CD4-positive, alpha-beta T cell treated with Interleukin-17A for 4 hours (primary cell): ENCODE measurements at regions not wholly inside any gene's neighbourhood (a gene's known extent, or its start where the extent isn't known, plus 50 kb on each side); places are given as distances from the start of the nearest gene placed in this dataset.

ENCODE experiments used
- DNase-seq: peaks from one replicate; pipeline ENCODE4 v3.0.0-alpha.2; 2020; ENCODE audit warnings: mixed read lengths

DNA sequence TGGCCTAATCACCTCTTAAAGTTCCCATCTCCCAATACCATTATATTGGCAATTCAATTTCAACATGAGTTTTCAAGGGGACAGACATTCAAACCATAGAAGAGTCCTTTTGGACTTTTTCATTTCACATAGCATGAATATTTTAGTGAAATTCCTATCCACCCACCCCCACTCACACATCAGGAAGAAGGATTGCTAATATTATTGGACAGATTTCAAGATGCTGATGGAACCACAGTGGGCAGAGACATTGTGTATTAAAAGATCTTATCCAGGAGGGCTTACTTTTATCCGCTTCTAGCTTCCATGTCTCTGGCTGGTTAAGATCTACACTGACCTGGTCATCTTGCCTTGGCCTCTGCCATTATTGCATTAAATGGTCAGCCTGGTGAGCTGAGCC, 297.4 kb upstream of the ACVR2A start:
- no peak for DNase-seq

DNA sequence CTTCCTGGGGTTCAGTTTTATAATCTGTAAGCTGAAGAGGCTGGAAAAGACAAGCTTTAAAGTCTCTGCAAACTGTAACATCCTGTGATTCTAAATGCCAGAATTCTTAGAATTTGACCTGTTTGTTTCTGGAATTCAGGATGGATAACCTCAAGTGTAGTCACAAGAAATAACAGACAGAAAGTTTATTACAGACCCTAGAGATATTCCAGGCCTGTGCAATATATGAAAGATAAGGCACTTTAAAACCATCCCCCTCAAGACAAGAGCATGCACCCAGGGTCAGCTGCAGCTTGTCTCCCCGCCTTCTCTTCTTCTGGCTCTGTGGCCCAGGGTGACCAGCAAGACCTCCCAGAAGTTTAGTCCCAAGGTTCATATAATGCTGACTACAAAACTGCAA, 298.7 kb upstream of the ACVR2A start:
- DNase-seq = no peak

DNA sequence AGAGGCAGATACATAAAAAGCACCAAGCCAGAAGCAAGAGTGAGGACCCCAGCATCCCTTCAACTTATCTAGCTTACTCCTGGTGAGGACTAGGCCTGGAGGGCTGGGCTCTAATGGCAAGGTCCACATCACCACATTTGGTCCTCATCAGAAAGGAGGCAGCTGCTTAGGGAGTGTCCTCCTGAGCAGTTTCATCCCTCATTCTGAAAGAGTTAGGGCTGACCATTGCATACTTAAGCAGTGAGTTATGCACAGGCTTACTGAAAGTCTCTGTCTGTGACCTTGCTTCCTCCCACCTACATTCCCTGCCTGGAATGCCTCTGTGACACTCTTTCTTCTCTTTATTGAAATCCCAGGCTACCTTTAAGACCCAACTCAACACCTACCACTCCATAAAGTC, 301.8 kb upstream of the ACVR2A start:
- no peak for DNase-seq

DNA sequence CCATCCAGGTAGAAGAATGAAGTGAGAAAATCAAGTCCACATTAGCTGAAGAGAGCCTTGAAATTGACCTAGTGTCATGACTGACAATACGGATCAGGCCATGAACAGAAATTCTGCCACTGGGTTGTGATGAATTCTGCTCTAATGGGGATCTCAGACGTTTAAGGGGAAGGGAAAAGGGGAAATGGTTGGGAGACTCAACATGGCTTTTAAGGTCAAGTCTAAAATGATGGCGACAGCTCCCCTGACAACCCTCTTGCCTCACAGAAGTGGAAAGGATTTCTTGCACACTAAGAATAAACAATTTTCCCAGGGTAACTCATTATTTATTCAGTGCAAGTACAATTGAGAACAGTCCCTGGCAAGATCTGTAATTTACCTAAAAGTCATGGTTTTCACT, 302.5 kb upstream of the ACVR2A start:
- DNase-seq = no peak

DNA sequence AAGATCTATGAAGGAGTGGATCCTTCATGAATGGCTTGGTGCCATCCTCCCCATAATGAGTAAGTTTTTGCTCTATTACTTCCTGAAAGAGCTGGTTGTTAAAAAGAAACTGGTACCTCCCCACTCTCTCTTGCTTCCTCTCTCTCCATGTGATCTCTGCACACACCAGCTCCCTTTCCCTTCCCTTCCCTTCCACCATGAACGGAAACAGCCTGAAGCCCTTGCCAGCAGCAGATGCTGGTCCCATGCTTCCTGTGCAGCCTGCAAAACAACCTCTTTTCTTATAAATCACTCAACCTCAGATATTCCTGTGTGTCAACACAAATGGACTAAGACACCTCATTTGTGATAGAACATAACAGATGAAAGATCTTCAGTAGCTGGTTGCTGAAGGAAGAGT, 303.5 kb upstream of the ACVR2A start:
- DNase-seq = no peak

DNA sequence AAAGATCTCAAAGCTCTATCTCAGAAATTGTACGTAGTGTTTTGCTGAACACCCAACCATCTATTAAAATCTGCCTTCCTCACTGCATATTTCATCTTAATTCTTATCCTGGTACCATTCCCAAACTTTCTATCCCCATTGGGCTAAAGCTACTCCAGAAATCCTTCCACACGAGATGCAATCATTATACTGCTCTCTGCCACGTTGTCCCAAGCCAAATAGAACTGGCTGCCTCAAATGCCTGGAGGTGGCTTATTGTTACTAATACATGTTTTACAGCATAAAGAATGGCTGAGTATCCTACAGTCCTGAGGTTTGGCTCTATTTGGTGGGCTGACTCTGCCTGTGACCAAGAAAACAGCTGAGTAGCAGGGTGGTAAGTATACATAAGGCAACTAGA, 306.0 kb upstream of the ACVR2A start:
- DNase-seq = no peak

DNA sequence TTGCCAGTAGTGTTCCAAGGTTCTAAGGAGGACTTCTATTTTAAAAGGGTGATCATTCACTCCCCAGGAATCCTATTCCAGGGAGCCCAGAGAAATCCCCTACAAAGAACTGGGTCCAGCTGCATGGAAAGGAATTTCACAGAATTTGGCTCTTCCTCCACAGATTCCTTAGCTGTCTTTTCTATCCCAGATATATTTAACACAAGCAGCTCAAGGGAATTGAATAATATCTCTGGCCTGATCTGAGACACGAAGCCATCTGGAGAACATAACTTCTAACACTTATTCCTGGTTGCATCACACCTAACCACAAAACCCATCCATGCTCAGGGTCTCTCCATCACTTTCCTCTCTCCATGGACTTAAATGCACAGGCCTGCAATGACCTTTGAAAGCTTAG, 306.7 kb upstream of the ACVR2A start:
- no peak for DNase-seq

DNA sequence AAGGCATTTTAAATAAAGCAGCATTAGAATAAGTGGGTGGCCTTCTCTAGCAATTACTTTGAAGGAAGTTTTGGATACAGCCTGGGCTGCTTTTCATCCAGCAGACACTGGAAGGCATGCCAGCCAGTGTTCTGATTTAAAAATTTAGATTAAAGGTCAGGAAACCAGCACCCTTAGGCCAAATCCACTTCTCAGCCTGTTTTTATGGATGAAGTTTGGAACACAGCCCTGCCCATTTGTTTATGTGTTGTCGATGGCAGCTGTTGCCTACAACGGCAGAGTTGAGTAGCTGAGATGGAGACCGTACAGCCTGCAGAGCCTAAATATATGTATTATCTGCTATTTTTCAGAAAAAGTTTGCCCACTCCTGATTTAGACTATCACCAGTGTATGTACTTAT, 313.6 kb upstream of the ACVR2A start:
- DNase-seq = no peak

DNA sequence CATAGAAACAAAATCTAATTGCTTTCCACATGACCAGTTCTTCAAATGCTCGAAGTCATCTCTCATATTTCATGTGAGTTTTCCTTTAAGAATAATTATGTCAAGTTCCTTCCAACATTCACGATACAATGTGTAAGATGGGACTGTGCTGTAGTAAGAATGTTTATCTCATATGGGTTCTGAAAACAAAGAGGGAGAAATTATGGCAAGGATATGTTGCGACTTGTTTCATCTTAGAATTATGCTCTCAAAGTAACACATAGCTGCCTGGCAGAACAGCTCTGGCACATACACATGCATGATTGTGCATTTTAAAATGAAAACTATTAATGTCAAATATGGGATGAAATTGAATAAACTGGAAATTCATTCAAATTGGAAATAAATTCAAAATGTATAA, 314.8 kb upstream of the ACVR2A start:
- no peak for DNase-seq

DNA sequence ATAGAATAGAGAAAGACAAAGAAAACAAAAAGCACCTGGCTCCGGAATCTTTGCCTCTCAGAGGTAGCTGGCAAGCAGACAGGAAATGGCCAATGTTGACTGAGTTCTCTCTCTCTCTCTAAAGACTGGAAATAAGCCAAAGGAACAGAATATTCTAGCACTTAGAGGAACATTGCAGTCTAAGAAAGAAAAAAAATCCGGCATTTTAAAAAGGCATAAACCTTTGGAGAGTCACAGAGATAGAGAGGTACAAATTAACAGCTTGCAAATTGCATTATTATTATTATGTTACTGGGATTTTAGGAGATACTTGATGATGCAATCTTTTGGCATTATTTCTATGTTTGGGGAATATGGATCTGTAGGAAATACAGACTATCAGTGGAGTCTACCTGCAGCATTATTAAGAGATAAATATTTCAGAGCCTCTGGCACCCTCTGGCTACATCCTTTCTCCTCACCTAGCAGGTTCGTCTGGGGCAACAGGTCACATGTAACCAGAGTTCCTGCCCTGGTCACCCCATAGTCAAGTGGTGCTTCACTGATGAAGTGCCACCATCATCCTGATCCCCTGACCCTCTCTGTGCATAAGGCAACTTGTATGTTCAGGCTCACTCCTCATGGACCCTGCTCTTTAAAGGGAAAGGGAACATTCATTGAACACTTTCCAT, 318.9 kb upstream of the ACVR2A start:
- peak; percentile 26 for DNase-seq

DNA sequence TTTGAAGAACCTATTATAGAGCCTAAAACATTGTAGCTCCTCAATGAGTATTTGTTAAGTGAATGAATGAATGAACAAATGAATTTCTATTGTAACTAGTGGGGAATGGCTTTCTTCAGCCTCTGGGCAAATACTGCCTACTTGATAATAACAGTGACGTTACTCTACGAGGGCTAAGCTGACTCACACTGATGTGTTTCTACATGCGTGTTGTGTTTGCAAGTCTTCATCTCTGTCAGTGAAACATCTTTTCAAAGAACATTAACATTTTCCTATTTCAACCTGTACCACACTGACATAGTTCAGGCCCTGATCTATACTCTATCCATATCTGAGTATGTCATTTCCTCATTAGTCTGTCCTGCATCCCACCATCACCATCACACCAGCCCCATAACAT, 319.9 kb upstream of the ACVR2A start:
- no peak for DNase-seq

DNA sequence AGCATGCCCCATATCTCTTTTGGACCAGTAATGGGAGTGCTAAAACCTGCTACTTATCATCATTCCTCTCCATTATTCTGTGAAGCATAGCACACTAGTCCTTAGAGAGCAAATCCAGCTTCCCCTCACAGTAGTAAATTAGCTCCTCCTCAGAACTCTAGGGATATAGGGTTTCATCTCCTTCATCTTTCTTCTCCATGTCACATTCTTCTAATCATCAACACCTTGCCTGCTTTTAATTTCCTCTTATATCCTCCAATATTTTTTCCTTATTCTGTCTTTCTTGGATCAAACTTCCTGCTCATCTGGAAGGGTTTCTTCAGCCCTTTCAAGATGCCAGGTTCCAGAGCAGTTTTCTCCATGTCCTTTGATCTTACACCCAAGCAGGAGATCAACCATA, 321.4 kb upstream of the ACVR2A start:
- DNase-seq = no peak

DNA sequence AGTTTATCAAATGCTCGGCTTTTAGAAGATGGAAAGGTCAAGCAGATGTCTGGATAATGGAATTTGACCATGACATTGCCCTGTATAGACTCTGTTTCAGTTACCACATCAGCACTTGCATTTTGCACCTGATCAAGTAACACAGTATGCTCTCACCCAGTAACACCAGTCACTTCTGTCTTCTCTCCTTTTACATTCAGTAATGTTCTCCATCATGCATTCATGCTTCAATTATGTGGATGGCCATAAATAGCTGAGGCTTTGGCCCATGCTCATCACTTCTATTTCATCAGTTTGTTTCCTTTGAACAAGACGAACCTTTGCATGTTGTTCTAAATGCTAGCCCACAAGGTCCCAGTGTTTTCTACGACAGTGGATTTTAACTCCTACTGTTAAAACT, 322.9 kb upstream of the ACVR2A start:
- no peak for DNase-seq

DNA sequence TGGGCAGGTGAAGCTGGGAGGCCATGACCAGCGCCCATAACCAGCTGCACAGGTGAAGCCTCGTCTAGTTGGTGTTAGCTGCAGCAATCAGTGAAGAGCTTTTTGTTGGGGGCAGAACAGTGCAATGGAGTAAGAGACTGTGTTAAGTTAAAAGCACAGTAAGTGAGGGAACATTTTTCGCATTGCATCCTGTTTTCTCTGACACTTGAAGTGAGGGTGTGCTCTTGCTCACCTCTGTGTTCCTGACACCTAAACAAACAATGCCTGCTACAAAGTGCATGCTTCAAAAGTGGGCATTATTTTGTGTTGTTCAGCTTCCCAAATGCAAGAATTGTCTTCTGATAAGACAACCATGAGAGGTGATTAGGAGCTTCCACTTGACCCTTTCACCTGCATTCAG, 324.0 kb upstream of the ACVR2A start:
- no peak for DNase-seq

DNA sequence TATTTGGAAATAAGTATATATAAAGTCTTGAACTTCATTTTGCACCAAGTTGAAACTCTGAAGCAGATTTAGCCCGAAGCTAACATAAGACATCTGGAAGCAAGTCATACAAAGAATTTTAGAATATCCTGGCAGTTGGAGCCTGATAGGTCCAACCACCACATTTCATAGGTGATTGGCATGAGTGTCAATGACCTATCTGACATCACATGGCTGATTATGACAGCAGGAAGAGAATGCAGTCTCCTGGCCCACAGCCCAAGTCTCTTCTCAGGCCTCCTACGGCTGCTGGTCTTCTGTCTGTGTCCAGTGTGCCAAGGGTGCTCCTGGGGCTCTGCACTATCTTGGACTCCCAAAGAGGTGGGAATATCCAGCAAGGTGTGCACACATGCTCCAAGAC, 325.7 kb upstream of the ACVR2A start:
- no peak for DNase-seq

DNA sequence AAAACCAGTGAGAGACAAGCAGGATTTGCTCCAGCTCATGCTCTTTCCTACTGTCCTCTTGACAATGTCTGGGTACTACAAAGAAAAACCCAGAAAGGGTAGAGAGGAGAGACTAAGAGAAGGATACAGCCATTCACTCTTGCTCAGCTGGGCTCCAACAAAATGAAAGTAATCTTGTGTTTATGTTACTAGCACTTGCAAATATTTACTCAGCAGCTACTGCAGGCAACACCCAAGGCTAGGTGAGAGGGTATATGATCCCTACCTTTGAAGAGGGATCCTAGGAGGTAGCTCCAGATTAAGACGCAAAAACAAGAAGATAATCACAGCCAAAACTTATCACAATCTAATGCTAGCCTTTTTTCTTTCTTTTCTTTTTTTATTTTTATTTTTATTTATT, 329.6 kb upstream of the ACVR2A start:
- DNase-seq = no peak

DNA sequence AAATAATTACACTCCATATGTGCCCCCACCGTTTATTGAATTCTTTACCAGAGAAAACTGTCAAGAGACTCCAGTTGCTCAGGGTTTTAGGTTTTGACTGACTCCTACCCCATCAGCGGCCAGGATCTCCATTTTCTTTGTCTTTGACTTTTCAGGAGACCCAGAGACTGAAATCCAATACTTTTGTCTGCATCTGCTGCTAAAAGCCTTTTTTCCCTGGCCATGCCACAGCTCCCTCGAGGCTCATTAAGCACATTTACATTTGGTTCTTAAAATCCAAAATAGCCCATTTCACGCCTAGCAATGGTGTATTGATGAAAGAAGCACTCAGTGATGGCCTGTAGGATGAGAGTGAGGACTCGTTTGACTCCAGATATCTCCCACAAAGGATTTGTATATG, 332.6 kb upstream of the ACVR2A start:
- DNase-seq = no peak

DNA sequence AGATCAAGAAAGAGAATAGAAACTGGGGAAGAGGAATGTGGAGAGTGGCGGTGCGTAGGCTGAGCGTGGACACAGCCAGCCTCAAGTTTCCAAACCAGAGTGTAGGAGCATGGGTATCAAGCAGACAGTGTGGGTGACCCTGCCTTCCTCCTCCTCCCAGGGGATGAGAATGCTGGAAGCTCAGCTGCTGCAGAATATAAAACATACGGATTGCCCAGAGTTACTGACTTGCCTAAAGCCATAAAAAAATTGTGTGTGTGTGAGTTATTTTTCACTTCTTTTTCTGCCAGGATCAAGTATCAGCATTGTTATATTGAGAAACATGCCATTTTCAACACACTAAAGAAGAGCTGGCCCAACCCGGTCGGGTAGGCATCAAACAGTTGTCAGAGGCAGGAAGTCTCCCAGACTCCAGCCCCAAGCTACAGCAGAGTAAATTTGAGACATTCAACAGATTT, 333.3 kb upstream of the ACVR2A start:
- DNase-seq = peak; percentile 40

DNA sequence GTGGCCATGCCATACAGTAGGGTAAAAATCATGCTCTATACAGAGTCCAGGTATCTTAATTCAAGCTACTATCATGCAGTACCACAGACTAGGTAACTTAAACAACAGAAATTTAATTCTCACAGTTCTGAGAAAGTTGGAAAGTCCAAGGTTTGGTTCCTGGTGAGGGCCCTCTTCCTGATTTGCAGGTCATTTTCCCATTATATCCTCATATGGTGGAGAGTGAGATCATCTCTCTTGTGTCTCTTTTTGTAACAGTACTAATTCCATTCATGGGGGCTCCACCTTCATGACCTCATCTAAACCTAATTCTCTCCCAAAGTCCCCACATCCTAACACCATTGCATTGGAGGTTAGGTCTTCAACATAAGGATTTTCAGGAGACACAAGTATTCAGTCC, 335.0 kb upstream of the ACVR2A start:
- DNase-seq = no peak

DNA sequence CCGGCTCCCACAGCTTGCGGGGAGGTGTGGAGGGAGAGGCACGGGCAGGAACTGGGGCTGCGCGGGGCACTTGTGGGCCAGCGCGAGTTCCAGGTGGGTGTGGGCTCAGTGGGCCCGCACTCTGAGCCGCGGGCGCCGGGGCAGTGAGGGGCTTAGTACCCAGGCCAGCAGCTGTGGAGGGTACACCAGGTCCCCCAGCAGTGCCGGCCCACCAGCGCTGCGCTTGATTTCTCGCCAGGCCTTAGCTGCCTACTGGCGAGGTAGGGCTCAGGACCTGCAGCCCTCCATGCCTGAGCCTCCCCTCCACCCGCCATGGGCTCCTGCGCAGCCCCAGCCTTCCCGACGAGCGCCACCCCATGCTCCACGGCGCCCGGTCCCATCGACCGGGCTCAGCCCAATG, 337.9 kb upstream of the ACVR2A start:
- no peak for DNase-seq

DNA sequence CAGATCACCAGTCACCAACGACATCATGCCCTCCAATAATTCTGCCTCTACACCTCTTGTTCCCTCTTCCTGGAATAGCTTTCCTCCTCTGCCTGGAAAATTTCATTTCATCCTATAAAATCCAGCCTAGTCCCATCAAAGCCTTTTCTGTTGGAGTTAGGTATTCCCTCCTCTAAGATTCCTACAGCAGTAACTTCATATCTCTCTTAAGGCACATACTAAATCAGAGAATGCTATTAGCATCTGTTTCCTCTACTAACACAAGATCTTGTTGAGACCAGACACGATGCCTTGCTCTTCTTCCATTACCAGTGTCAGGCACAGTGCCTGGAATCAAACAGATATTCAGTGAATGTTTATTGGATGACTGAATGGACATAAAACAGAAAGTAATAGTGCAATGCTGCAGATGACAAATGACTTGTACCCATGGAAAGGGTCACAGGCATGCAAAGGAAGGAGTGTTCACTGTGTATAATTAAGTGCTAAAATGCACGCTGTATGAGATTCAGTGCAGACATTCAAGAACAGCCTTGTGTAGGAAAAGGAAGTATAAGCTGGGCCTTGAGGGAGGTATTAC, 342.0 kb upstream of the ACVR2A start:
- no peak for DNase-seq

DNA sequence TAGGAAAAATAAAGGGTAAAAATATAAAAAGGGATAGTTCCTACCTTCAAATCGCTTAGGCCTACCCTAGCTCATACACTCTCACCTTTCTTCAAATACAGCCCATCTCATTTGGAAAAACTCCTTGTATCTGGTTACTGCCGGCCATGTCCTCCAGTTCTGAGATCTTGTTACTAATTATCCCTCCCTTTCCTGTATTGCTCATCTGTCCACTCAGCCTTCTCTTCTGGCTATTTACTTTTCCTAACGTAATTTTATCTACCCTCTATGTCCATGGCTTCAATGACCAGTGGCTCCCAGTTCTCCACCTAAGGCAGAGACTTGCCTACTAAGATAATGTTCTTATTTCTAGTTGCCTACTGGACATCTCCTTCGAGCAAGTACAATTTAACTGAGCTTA, 342.9 kb upstream of the ACVR2A start:
- no peak for DNase-seq

DNA sequence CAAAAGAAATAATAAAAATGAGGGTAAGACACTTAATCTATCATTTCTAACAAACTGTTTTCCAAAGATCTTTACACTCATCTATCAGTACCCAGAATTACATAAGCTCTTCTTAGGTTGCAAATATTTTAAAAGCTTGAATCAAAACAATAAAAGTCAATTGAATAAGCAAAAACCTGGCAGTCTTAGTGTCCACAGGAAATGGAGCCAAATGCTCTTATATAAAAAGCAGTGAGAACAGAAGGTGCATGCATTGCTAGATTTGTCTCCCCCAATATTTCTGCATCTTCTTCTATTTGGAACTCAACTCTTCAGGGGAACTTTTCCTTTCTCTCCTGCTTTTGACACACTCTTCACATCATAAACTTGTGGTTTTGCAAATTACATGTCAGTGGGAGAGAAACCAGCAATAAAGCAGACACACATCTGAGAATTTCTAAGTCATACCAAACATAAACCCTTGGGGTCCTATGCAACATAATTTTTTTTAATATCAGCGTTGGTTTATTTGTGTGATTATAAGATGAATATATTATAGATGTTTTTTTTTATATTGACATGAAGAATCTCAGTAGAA, 343.9 kb upstream of the ACVR2A start:
- DNase-seq = no peak

DNA sequence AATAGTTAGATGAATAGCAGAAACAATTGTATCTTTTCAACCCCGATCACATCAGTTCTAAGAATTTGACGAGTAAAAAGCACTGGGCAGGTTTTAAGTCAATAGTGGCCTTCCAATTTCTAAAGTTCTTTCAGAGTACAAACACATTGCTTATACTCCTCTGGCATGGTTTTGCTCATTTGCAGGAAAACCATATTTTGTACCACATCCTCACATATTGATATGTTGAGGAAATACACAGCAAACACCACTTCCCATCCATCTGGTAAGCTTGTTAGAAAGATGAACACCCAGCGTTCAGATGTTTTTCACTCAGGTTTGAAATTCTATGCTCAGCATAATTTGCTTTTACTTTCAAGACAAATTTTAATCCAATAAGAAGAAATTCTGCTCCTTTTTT, 344.6 kb upstream of the ACVR2A start:
- no peak for DNase-seq

DNA sequence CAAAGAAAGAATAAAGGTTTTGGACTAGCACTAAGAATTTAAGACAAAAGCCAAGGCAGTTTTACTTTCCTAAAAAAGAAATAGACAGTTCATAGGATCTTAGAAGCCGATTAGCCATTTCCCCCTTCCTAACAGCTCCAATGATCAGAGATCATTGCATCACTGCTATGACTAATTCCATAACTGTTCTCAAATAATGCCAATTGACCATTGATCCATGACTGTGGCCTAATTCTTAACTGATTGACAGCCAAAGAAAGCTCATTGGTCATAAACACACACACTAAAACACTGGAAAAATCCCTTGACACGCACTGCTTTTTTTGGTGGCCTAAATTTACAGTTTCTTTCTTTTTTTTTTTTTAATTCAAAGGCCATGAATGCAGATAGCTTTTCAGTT, 345.0 kb upstream of the ACVR2A start:
- no peak for DNase-seq
